ENCODE measurements at regions not wholly inside any gene's neighbourhood (a gene's known extent, or its start where the extent isn't known, plus 50 kb on each side); places are given as distances from the start of the nearest gene placed in this dataset.
A peak's percentile ranks its signal among the peaks of the same experiment; 100 is the strongest.
"Not testable (repeated sequence)": the region's sequence is repeated elsewhere in the genome, so short reads cannot be mapped to it uniquely, and the experiment has no call there.

DNA sequence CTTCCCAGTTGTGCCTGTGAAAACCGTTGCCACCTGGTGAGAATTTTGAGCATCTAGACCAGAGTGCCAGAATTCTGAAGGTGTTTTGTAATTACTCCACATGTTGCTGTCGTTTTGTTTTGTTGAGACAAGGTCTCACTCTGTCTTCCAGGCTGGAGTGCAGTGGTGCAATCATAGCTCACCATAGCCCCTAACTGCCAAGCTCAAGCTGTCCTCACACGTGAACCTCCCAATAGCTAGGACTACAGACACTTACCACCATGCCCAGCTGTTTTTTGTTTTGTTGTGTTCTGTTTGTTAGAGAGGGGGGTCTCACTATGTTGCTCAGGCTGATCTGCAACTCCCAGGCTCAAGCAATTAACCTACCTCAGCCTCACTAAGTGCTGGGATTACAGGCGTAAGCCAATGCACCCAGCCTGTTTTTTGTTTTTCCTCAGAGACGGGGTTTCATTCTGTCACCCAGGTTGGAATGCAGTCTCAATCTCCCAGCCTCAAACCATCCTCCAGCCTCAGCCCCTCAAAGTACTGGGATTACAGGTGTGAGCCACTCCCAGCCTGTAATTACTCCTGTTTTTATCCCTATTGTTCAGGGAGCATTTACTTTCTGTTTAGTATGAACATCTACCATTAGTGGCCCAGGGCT is 121.1 kb upstream of the DMRT1 start:
- peaks cover 54 to 56% of the 10 kb centered on the region in 2 donors for H3K4me1 ChIP-seq
- H3K27me3 ChIP-seq, result no peaks in the 10 kb centered on the region
- no peaks in the 10 kb centered on the region for H3K36me3 ChIP-seq
- H3K27ac ChIP-seq, result peak overlapping the region; percentile 56 to 80 (median 71)
- peak; percentile 71 to 81 for ATAC-seq
- intact Hi-C loops (cut with DNase I; ENCODE audit: low total_unique reads), result no loop called here
- in situ Hi-C loops (cut with MboI; ENCODE audit: low sequenced_read_pairs in 4 of 4), result no loop called here
- DNase-seq, result peak; percentile 65 to 77
- H3K4me3 ChIP-seq, result no peak overlapping the region
- TF ChIP-seq, protein P1, sequence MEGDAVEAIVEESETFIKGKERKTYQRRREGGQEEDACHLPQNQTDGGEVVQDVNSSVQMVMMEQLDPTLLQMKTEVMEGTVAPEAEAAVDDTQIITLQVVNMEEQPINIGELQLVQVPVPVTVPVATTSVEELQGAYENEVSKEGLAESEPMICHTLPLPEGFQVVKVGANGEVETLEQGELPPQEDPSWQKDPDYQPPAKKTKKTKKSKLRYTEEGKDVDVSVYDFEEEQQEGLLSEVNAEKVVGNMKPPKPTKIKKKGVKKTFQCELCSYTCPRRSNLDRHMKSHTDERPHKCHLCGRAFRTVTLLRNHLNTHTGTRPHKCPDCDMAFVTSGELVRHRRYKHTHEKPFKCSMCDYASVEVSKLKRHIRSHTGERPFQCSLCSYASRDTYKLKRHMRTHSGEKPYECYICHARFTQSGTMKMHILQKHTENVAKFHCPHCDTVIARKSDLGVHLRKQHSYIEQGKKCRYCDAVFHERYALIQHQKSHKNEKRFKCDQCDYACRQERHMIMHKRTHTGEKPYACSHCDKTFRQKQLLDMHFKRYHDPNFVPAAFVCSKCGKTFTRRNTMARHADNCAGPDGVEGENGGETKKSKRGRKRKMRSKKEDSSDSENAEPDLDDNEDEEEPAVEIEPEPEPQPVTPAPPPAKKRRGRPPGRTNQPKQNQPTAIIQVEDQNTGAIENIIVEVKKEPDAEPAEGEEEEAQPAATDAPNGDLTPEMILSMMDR (IDR thresholded peaks at IDR 0.05 in 4 of 5, conservative IDR thresholded peaks at IDR 0.05 in 1 of 5), result no peak
- TF ChIP-seq POLR2A (IDR thresholded peaks at IDR 0.05), result peak in 1 of 2 donors; percentile 21
- H3K9me3 ChIP-seq, result no peaks in the 10 kb centered on the region

GRCh38 chr9:722388-722980 is 119.0 kb upstream of the DMRT1 start:
- H3K9me3 ChIP-seq, result no peaks in the 10 kb centered on the region
- in situ Hi-C loops (cut with MboI; ENCODE audit: low sequenced_read_pairs in 4 of 4), result no loop called here
- intact Hi-C loops (cut with DNase I; ENCODE audit: low total_unique reads), result no loop called here
- H3K36me3 ChIP-seq, result no peaks in the 10 kb centered on the region
- no peaks in the 10 kb centered on the region for H3K27me3 ChIP-seq
- DNase-seq, result no peak
- no peak for TF ChIP-seq POLR2A (IDR thresholded peaks at IDR 0.05)
- TF ChIP-seq, protein P1 (IDR thresholded peaks at IDR 0.05 in 4 of 5, conservative IDR thresholded peaks at IDR 0.05 in 1 of 5), result no peak
- peak overlapping the region; percentile 27 to 80 (median 65) for H3K27ac ChIP-seq
- peaks cover 39 to 46% of the 10 kb centered on the region in 2 donors for H3K4me1 ChIP-seq
- ATAC-seq, result peak; percentile 38 to 40
- H3K4me3 ChIP-seq, result no peak overlapping the region

- in situ Hi-C loops (cut with MboI; ENCODE audit: low sequenced_read_pairs in 4 of 4); H3K4me3 ChIP-seq; intact Hi-C loops (cut with DNase I; ENCODE audit: low total_unique reads); DNase-seq; H3K27me3 ChIP-seq; H3K27ac ChIP-seq; H3K9me3 ChIP-seq; H3K36me3 ChIP-seq; ATAC-seq: not testable (repeated sequence)
- H3K4me1 ChIP-seq, result peaks cover 35 to 44% of the 10 kb centered on the region in 2 donors
Observed at GRCh38 chr9:724461-724860, 117.0 kb upstream of the DMRT1 start.

DNA sequence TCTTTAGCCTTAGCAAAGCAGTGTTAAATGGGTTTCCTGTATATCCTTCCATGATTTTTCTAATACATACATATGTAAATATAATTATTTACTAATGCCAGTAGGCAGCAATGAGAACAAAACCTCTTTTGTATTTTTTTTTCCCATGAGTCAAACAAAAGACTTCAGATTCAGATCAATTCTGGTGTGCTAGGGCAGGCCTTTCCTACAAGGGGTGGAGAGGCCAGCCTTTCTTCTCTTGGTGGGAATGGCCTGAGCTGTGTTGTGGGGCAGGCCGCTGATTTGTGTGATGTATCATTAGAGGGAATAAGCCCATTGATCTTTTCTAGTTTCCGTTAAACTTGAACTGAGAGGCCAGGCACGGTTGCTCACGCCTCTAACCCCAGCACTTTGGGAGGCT is 115.5 kb upstream of the DMRT1 start:
- in situ Hi-C loops (cut with MboI; ENCODE audit: low sequenced_read_pairs in 4 of 4), result no loop called here
- intact Hi-C loops (cut with DNase I; ENCODE audit: low total_unique reads), result no loop called here
- Histone ChIP-seq H3K27me3 (no peaks in the 10 kb centered on the region), H3K4me3 (no peak overlapping the region), H3K9me3 (no peaks in the 10 kb centered on the region), H3K4me1 (peaks cover 22 to 29% of the 10 kb centered on the region in 2 donors), H3K36me3 (peaks cover 0 to 9% of the 10 kb centered on the region in 2 donors), H3K27ac (no peak overlapping the region)
- ATAC-seq (no peak), DNase-seq (no peak)
- no peak for TF ChIP-seq POLR2A (IDR thresholded peaks at IDR 0.05)
- TF ChIP-seq, protein P1 (IDR thresholded peaks at IDR 0.05 in 4 of 5, conservative IDR thresholded peaks at IDR 0.05 in 1 of 5), result no peak

- H3K9me3 ChIP-seq, result no peaks in the 10 kb centered on the region
- ATAC-seq (no peak), DNase-seq (no peak)
- peaks cover 0 to 17% of the 10 kb centered on the region in 2 donors for H3K36me3 ChIP-seq
- TF ChIP-seq, protein P1 (IDR thresholded peaks at IDR 0.05 in 4 of 5, conservative IDR thresholded peaks at IDR 0.05 in 1 of 5), result no peak
- TF ChIP-seq POLR2A (IDR thresholded peaks at IDR 0.05), result no peak
- peaks cover 5 to 13% of the 10 kb centered on the region in 2 donors for H3K4me1 ChIP-seq
- H3K27ac ChIP-seq, result no peak overlapping the region
- H3K4me3 ChIP-seq, result no peak overlapping the region
- in situ Hi-C loops (cut with MboI; ENCODE audit: low sequenced_read_pairs in 4 of 4) (no loop called here), intact Hi-C loops (cut with DNase I; ENCODE audit: low total_unique reads) (no loop called here)
- no peaks in the 10 kb centered on the region for H3K27me3 ChIP-seq
Observed at GRCh38 chr9:727767-728166, 113.7 kb upstream of the DMRT1 start.
